Body of pancreas (tissue), 4 donors: ENCODE measurements at regions not wholly inside any gene's neighbourhood (a gene's known extent, or its start where the extent isn't known, plus 50 kb on each side); places are given as distances from the start of the nearest gene placed in this dataset.

Experiments
- CTCF ChIP-seq, 7 experiments: fragments of 450-650 bp in 4 of 7; fragments of 200-600 bp in 3 of 7; sonication (generic) in 3 of 7; IDR thresholded peaks; one replicate each; pipeline ENCODE4 v1.5.1; 2016 to 2019; ENCODE audit warnings: antibody characterized with exemption in 7 of 7
- POLR2A ChIP-seq, 3 donors: fragments of 450-650 bp; IDR thresholded peaks; one replicate each; pipeline ENCODE4 v1.6.1; 2016; ENCODE audit warnings: antibody characterized with exemption in 3 of 3, mild to moderate bottlenecking in 2 of 3

- no peak for TF ChIP-seq CTCF (IDR thresholded peaks at IDR 0.05)
- no peak for TF ChIP-seq POLR2A (IDR thresholded peaks at IDR 0.05)
These were observed 56.4 kb upstream of the RERGL start for GRCh38 chr12:18146363-18146762.
